ENCODE measurements at regions not wholly inside any gene's neighbourhood (a gene's known extent, or its start where the extent isn't known, plus 50 kb on each side); places are given as distances from the start of the nearest gene placed in this dataset.

DNA sequence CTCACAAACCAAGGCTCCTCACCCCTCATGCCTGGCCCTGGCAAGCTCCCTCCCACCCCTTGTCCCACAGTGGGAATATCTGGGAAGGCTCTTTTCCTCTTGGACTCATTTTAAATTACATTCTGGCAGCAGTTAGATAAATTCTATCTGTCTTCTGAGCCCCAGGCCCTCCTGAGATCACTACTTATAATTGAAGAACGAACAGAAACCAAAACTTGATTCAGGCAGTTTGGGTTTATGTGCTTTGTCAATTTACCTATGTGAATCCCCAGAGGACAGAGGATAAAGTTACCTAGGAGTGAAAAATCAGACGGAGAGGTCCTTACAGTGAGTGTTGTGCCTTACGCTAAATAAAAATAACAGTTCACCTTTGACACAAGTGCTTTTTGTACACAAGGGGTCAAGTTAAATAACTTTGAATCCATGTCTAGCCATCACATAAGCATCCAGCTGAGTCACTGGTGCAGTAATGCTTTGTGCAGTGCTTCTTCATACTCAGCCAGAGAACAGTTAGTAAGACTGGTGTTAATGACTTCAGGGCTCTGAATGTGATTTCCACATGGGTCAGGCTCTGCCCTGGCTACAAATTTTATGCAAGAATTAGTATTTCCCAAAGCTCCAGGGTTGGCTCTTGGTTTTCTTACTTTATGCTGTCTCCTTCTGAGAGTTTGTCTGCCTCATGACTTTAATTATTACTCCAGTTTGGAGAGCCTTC lies 329.3 kb downstream of the INSIG2 start:
- TF ChIP-seq, protein P1, sequence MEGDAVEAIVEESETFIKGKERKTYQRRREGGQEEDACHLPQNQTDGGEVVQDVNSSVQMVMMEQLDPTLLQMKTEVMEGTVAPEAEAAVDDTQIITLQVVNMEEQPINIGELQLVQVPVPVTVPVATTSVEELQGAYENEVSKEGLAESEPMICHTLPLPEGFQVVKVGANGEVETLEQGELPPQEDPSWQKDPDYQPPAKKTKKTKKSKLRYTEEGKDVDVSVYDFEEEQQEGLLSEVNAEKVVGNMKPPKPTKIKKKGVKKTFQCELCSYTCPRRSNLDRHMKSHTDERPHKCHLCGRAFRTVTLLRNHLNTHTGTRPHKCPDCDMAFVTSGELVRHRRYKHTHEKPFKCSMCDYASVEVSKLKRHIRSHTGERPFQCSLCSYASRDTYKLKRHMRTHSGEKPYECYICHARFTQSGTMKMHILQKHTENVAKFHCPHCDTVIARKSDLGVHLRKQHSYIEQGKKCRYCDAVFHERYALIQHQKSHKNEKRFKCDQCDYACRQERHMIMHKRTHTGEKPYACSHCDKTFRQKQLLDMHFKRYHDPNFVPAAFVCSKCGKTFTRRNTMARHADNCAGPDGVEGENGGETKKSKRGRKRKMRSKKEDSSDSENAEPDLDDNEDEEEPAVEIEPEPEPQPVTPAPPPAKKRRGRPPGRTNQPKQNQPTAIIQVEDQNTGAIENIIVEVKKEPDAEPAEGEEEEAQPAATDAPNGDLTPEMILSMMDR (IDR thresholded peaks at IDR 0.05), result no peak
- TF ChIP-seq EZH2 (IDR thresholded peaks at IDR 0.05), result no peak

Measured in neural progenitor cell (in vitro differentiated cells).